Mammary epithelial cell (primary cell): ENCODE measurements at regions not wholly inside any gene's neighbourhood (a gene's known extent, or its start where the extent isn't known, plus 50 kb on each side); places are given as distances from the start of the nearest gene placed in this dataset.

Experiments
- EZH2 ChIP-seq: IDR thresholded peaks from 2 replicates; pipeline ENCODE4 v1.6.1; 2012; ENCODE audit warnings: low read length, inconsistent platforms, borderline replicate concordance
- TF ChIP-seq, protein P1 (sequence below), 2 donors: IDR thresholded peaks in 1 of 2; conservative IDR thresholded peaks in 1 of 2; 2 replicates each; pipeline ENCODE4 v1.5.1; 2011 to 2012; ENCODE audit warnings: inconsistent platforms in 2 of 2, low read length in 2 of 2, mild to moderate bottlenecking in 2 of 2, control low read depth in 1 of 2, low read depth in 1 of 2; ENCODE audit not compliant: insufficient read depth in 1 of 2; ENCODE audit errors: extremely low read depth in 1 of 2

DNA sequence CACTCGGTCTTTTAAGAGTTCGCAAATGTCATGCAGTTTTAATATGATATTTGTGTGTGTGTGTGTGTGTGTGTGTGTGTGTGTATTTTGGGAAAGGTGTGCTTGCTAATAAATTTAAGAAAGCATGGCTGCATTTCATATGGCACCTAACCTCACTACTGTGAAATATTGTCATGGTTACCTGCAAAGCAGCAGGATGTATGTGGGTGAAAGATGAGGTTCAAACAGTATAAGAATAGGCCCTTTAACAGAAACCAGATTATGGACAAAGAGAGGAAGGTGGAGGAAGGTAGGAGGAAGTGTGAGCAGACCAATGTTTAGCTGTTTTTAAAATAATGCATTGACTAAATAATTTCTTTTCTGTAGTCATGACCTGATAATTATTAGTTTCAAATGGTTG, 73.5 kb upstream of the CACNA2D1 start:
- TF ChIP-seq EZH2 = no peak
- TF ChIP-seq, protein P1, sequence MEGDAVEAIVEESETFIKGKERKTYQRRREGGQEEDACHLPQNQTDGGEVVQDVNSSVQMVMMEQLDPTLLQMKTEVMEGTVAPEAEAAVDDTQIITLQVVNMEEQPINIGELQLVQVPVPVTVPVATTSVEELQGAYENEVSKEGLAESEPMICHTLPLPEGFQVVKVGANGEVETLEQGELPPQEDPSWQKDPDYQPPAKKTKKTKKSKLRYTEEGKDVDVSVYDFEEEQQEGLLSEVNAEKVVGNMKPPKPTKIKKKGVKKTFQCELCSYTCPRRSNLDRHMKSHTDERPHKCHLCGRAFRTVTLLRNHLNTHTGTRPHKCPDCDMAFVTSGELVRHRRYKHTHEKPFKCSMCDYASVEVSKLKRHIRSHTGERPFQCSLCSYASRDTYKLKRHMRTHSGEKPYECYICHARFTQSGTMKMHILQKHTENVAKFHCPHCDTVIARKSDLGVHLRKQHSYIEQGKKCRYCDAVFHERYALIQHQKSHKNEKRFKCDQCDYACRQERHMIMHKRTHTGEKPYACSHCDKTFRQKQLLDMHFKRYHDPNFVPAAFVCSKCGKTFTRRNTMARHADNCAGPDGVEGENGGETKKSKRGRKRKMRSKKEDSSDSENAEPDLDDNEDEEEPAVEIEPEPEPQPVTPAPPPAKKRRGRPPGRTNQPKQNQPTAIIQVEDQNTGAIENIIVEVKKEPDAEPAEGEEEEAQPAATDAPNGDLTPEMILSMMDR (conservative IDR thresholded peaks at IDR 0.05 in 1 of 2, IDR thresholded peaks at IDR 0.05 in 1 of 2; ENCODE audit: extremely low read depth in 1 of 2, insufficient read depth in 1 of 2, low read depth in 1 of 2, low read length in 2 of 2) = no peak
